ENCODE measurements at regions not wholly inside any gene's neighbourhood (a gene's known extent, or its start where the extent isn't known, plus 50 kb on each side); places are given as distances from the start of the nearest gene placed in this dataset.

GRCh38 chr15:31245756-31246155, 80.9 kb upstream of the KLF13 start:
- DNase-seq = no peak

GRCh38 chr15:31247404-31247803, 79.2 kb upstream of the KLF13 start:
- no peak for DNase-seq

GRCh38 chr15:31248263-31248662, 78.4 kb upstream of the KLF13 start:
- DNase-seq = no peak

- DNase-seq = no peak
These were observed 77.7 kb upstream of the KLF13 start for GRCh38 chr15:31248951-31249350.

- no peak for DNase-seq
These were observed 76.6 kb upstream of the KLF13 start for GRCh38 chr15:31250033-31250432.

- DNase-seq = no peak
These were observed 75.5 kb upstream of the KLF13 start for GRCh38 chr15:31251165-31251564.

GRCh38 chr15:31252171-31252785, 74.4 kb upstream of the KLF13 start:
- no peak for DNase-seq

GRCh38 chr15:31254431-31255175, 72.0 kb upstream of the KLF13 start:
- DNase-seq = no peak

GRCh38 chr15:31255176-31255510, 71.5 kb upstream of the KLF13 start:
- DNase-seq = no peak

GRCh38 chr15:31255732-31256377, 70.8 kb upstream of the KLF13 start:
- no peak for DNase-seq

GRCh38 chr15:31256378-31257265, 70.0 kb upstream of the KLF13 start:
- no peak for DNase-seq

- no peak for DNase-seq
These were observed 69.3 kb upstream of the KLF13 start for GRCh38 chr15:31257286-31257685.

- no peak for DNase-seq
These were observed 68.4 kb upstream of the KLF13 start for GRCh38 chr15:31258260-31258659.

- no peak for DNase-seq
These were observed 66.9 kb upstream of the KLF13 start for GRCh38 chr15:31259562-31260252.

- DNase-seq = no peak
These were observed 65.9 kb upstream of the KLF13 start for GRCh38 chr15:31260646-31261265.

GRCh38 chr15:31261266-31262142, 65.1 kb upstream of the KLF13 start:
- no peak for DNase-seq

GRCh38 chr15:31262143-31262530, 64.5 kb upstream of the KLF13 start:
- no peak for DNase-seq

- DNase-seq = no peak
These were observed 63.5 kb upstream of the KLF13 start for GRCh38 chr15:31262901-31263671.

- DNase-seq = peak; percentile 45
These were observed 62.7 kb upstream of the KLF13 start for GRCh38 chr15:31263751-31264558.
